ENCODE measurements at regions not wholly inside any gene's neighbourhood (a gene's known extent, or its start where the extent isn't known, plus 50 kb on each side); places are given as distances from the start of the nearest gene placed in this dataset.

GRCh38 chr12:105585107-105585506 lies 254.6 kb downstream of the C12orf75 start:
- Histone ChIP-seq H3K27me3 (no peaks in the 10 kb centered on the region), H3K4me1 (no peaks in the 10 kb centered on the region), H3K9me3 (no peaks in the 10 kb centered on the region), H3K4me3 (ENCODE audit: low read depth, low read length) (no peak overlapping the region), H3K36me3 (no peaks in the 10 kb centered on the region)
- TF ChIP-seq, protein P1, sequence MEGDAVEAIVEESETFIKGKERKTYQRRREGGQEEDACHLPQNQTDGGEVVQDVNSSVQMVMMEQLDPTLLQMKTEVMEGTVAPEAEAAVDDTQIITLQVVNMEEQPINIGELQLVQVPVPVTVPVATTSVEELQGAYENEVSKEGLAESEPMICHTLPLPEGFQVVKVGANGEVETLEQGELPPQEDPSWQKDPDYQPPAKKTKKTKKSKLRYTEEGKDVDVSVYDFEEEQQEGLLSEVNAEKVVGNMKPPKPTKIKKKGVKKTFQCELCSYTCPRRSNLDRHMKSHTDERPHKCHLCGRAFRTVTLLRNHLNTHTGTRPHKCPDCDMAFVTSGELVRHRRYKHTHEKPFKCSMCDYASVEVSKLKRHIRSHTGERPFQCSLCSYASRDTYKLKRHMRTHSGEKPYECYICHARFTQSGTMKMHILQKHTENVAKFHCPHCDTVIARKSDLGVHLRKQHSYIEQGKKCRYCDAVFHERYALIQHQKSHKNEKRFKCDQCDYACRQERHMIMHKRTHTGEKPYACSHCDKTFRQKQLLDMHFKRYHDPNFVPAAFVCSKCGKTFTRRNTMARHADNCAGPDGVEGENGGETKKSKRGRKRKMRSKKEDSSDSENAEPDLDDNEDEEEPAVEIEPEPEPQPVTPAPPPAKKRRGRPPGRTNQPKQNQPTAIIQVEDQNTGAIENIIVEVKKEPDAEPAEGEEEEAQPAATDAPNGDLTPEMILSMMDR (IDR thresholded peaks at IDR 0.05; ENCODE audit: low read depth, low read length): no peak
- no peak for DNase-seq

DNA sequence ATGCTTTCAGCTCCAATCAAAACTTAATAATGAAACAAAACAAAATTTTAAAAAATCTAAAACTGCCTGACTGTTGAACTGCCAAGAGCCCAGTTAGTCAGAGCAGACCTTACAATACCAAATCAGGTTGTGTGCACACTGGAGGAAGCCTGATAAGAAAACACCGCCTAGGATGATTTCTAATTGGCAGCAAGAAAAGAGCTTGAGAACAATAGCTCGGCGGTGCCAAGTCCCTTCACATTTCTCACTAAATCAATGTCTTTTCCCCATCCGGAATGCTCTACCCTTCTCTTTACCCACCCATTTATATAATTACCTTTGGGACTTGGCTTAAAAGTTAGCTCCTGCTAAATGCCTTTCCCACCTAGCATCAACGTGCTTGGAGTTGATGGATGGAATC lies 256.7 kb downstream of the C12orf75 start:
- no peak overlapping the region for H3K4me3 ChIP-seq (ENCODE audit: low read depth, low read length)
- TF ChIP-seq, protein P1 (IDR thresholded peaks at IDR 0.05; ENCODE audit: low read depth, low read length): no peak
- no peak for DNase-seq
- H3K9me3 ChIP-seq: no peaks in the 10 kb centered on the region
- no peaks in the 10 kb centered on the region for H3K36me3 ChIP-seq
- H3K27me3 ChIP-seq: no peaks in the 10 kb centered on the region
- no peaks in the 10 kb centered on the region for H3K4me1 ChIP-seq

DNA sequence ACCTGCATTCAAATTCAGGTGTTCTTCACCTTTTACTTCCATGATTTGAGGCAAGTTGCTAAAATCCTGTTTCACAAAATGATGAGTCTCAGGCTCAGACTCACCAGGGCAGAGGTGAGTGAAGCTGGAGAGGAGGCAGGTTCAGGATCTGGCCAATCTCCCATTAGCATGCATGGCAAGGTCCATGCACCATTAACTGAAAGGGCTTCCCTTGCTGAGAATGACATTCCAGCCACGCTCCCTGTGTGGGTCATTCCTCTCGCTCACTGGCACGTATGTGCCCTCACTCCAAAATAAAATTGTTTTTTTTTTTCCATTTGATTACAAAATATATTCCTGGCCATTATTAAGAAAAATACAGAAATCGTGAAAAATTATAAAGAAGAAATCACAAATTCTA lies 257.6 kb downstream of the C12orf75 start:
- TF ChIP-seq, protein P1 (IDR thresholded peaks at IDR 0.05; ENCODE audit: low read depth, low read length): no peak
- no peak for DNase-seq
- Histone ChIP-seq H3K36me3 (no peaks in the 10 kb centered on the region), H3K4me3 (ENCODE audit: low read depth, low read length) (no peak overlapping the region), H3K4me1 (no peaks in the 10 kb centered on the region), H3K27me3 (no peaks in the 10 kb centered on the region), H3K9me3 (no peaks in the 10 kb centered on the region)

- H3K4me3 ChIP-seq (ENCODE audit: low read depth, low read length): no peak overlapping the region
- H3K4me1 ChIP-seq: no peaks in the 10 kb centered on the region
- TF ChIP-seq, protein P1 (IDR thresholded peaks at IDR 0.05; ENCODE audit: low read depth, low read length): no peak
- no peaks in the 10 kb centered on the region for H3K9me3 ChIP-seq
- H3K27me3 ChIP-seq: no peaks in the 10 kb centered on the region
- H3K36me3 ChIP-seq: no peaks in the 10 kb centered on the region
- DNase-seq: no peak
These were observed 260.1 kb downstream of the C12orf75 start for GRCh38 chr12:105590571-105590970.

- TF ChIP-seq, protein P1 (IDR thresholded peaks at IDR 0.05; ENCODE audit: low read depth, low read length): no peak
- no peak for DNase-seq
- Histone ChIP-seq H3K36me3 (no peaks in the 10 kb centered on the region), H3K9me3 (no peaks in the 10 kb centered on the region), H3K4me3 (ENCODE audit: low read depth, low read length) (no peak overlapping the region), H3K4me1 (no peaks in the 10 kb centered on the region), H3K27me3 (no peaks in the 10 kb centered on the region)
These were observed 264.9 kb downstream of the C12orf75 start for GRCh38 chr12:105595440-105595839.

DNA sequence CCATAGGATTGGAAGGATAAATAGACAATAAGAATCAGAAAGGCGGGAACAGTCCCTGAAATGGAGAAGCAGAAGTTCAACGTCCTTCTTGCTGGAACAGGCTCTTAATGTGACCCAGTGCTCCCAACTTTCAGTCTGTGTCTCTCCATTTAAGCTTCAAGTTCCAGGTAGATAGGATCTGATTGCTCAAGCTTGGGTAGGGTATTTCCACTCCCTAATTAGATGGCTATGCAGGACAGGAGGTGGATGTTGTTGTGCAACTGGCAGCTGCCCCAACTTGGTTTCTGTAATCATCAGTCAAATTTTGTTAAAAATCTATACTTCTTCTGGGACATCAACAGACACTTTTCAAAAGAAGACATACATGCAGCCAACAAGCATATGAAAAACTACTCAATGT lies 266.2 kb downstream of the C12orf75 start:
- H3K4me1 ChIP-seq: no peaks in the 10 kb centered on the region
- DNase-seq: no peak
- no peaks in the 10 kb centered on the region for H3K27me3 ChIP-seq
- H3K4me3 ChIP-seq (ENCODE audit: low read depth, low read length): no peak overlapping the region
- no peaks in the 10 kb centered on the region for H3K9me3 ChIP-seq
- no peaks in the 10 kb centered on the region for H3K36me3 ChIP-seq
- TF ChIP-seq, protein P1 (IDR thresholded peaks at IDR 0.05; ENCODE audit: low read depth, low read length): no peak

Data from BE2C (cell line).